ENCODE measurements at regions not wholly inside any gene's neighbourhood (a gene's known extent, or its start where the extent isn't known, plus 50 kb on each side); places are given as distances from the start of the nearest gene placed in this dataset.

- Histone ChIP-seq H3K27me3 (ENCODE audit: control insufficient read depth in 2 of 2, insufficient read depth in 2 of 2, low read length in 2 of 2) (no peaks in the 10 kb centered on the region), H3K4me1 (ENCODE audit: control insufficient read depth, extremely low read depth, insufficient read depth, low read length) (no peaks in the 10 kb centered on the region), H2AFZ (ENCODE audit: low read depth, low read length) (no peak overlapping the region), H3K9me3 (replicated peaks; ENCODE audit: control insufficient read depth, insufficient read depth, low read length) (peaks cover 5% of the 10 kb centered on the region), H3K9ac (replicated peaks; ENCODE audit: extremely low read depth, insufficient read depth, low read length) (no peak overlapping the region), H3K4me2 (ENCODE audit: insufficient read depth, low read length) (no peak overlapping the region), H3K4me3 (replicated peaks in 1 of 3; ENCODE audit: insufficient read depth in 1 of 3, low read depth in 1 of 3, low read length in 3 of 3) (no peak overlapping the region), H3K79me2 (ENCODE audit: control insufficient read depth, insufficient read depth, low read length) (no peaks in the 10 kb centered on the region), H4K20me1 (replicated peaks; ENCODE audit: control insufficient read depth, extremely low read depth, insufficient read depth, low read length) (no peaks in the 10 kb centered on the region), H3K27ac (ENCODE audit: insufficient read depth, low read depth, low read length) (no peak overlapping the region), H3K9me1 (replicated peaks; ENCODE audit: control insufficient read depth, extremely low read depth, insufficient read depth, low read length) (no peaks in the 10 kb centered on the region), H3K36me3 (ENCODE audit: control insufficient read depth in 2 of 2, extremely low read depth in 1 of 2, insufficient read depth in 2 of 2, low read length in 2 of 2) (no peaks in the 10 kb centered on the region)
- intact Hi-C loops (cut with micrococcal nuclease) = no loop called here
- dilution Hi-C loops (cut with MboI; ENCODE audit: extremely low pct_ligation_motif_present, low sequenced_read_pairs) = no loop called here
- DNase-seq (ENCODE audit: low read depth, low spot score) (no peak), FAIRE-seq (no peak)
- ChIA-PET POLR2A (no interaction called here), CTCF (no interaction called here)
- no TSS peak for BruUV-seq (replicated peaks)
- no peak for TF ChIP-seq POLR2A (IDR thresholded peaks at IDR 0.05; ENCODE audit: low read depth, low read length)
- TF ChIP-seq FOS (IDR thresholded peaks at IDR 0.05; ENCODE audit: borderline replicate concordance, insufficient read depth, low read length) = no peak
- TF ChIP-seq POLR2AphosphoS5 (IDR thresholded peaks at IDR 0.05; ENCODE audit: insufficient read depth, low read depth, low read length) = no peak
- TF ChIP-seq GATA2 (IDR thresholded peaks at IDR 0.05; ENCODE audit: insufficient read depth, insufficient read length, low read depth, low read length) = no peak
- no peak for TF ChIP-seq JUN (IDR thresholded peaks at IDR 0.05; ENCODE audit: borderline replicate concordance, insufficient read depth, insufficient read length, low read depth)
- TF ChIP-seq EZH2 (IDR thresholded peaks at IDR 0.05; ENCODE audit: borderline replicate concordance, low read depth, low read length, severe bottlenecking) = no peak
- TF ChIP-seq CTCF (IDR thresholded peaks at IDR 0.05; ENCODE audit: extremely low read depth in 1 of 2, insufficient read depth in 1 of 2, low read depth in 1 of 2, low read length in 2 of 2) = no peak
Observed at GRCh38 chr1:4219826-4220225, 319.8 kb upstream of the C1orf174 start.
